IMR-90 (cell line): ENCODE measurements at regions not wholly inside any gene's neighbourhood (a gene's known extent, or its start where the extent isn't known, plus 50 kb on each side); places are given as distances from the start of the nearest gene placed in this dataset.

ENCODE experiments used
- ATAC-seq: fragments of 200-7000 bp; cut with Tn5 transposase; 2 replicates; pipeline ENCODE4 v1.9.1; 2020; ENCODE audit warnings: low read depth, mild to moderate bottlenecking, moderate library complexity
- BruUV-seq: library from RNA; stranded (reverse); fragments of 400-500 nt; replicated peaks from 2 replicates; lab custom pipeline; 2021; lab: Mats Ljungman, UMichigan
- CTCF ChIA-PET: fragments of 300-600 bp; formaldehyde crosslinking; extraction: SDS; loops from one replicate; lab custom pipeline; 2021; ENCODE audit warnings: antibody characterized with exemption; lab: Yijun Ruan, JAX
- POLR2A ChIA-PET: fragments of 300-600 bp; sonication (Branson Sonifier 250); formaldehyde crosslinking; loops from one replicate; lab custom pipeline; 2022; ENCODE audit warnings: antibody characterized with exemption; ENCODE audit not compliant: unreplicated experiment; lab: Charles Lee
- DNase-seq: peaks from one replicate; pipeline ENCODE4 v3.0.0; 2013
- H2AFZ ChIP-seq: replicated peaks from 2 replicates; pipeline ENCODE3; 2013; ENCODE audit warnings: low read length, mild to moderate bottlenecking; ENCODE audit not compliant: poor library complexity
- H2AK5ac ChIP-seq: 2 replicates; pipeline ENCODE4 v1.6.1; 2013; ENCODE audit warnings: low read depth, low read length, inconsistent platforms
- H2AK9ac ChIP-seq: replicated peaks from 2 replicates; pipeline ENCODE3; 2013; ENCODE audit warnings: mild to moderate bottlenecking, low read depth, low read length, moderate library complexity; ENCODE audit not compliant: poor library complexity
- H2BK120ac ChIP-seq: 2 replicates; pipeline ENCODE4 v1.6.1; 2013; ENCODE audit warnings: low read depth, low read length, inconsistent platforms
- H2BK15ac ChIP-seq: 3 replicates; pipeline ENCODE4 v1.6.1; 2013; ENCODE audit warnings: low read depth, low read length, inconsistent platforms
- H2BK20ac ChIP-seq: 2 replicates; pipeline ENCODE4 v1.6.1; 2013; ENCODE audit warnings: low read depth, mild to moderate bottlenecking, inconsistent platforms, low read length, moderate library complexity
- H2BK5ac ChIP-seq: 2 replicates; pipeline ENCODE4 v1.6.1; 2013; ENCODE audit warnings: mild to moderate bottlenecking, low read depth, low read length, inconsistent platforms; ENCODE audit not compliant: poor library complexity, severe bottlenecking
- H3K14ac ChIP-seq: replicated peaks from 2 replicates; pipeline ENCODE4 v1.6.1; 2013; ENCODE audit warnings: low read depth, low read length, inconsistent platforms
- H3K18ac ChIP-seq: 2 replicates; pipeline ENCODE4 v1.6.1; 2013; ENCODE audit warnings: low read depth, low read length, control low read depth
- H3K23ac ChIP-seq: 2 replicates; pipeline ENCODE4 v1.6.1; 2013; ENCODE audit warnings: low read depth, low read length, inconsistent platforms
- H3K27ac ChIP-seq: 2 replicates; pipeline ENCODE4 v1.5.1; 2013; ENCODE audit warnings: mild to moderate bottlenecking, control low read depth, low read length; ENCODE audit not compliant: insufficient read depth
- H3K27me3 ChIP-seq: 2 replicates; pipeline ENCODE4 v1.6.1; 2013; ENCODE audit warnings: low read length; ENCODE audit not compliant: control insufficient read depth, insufficient read depth
- H3K36me3 ChIP-seq: 2 replicates; pipeline ENCODE4 v1.6.1; 2013; ENCODE audit warnings: low read length, mixed read lengths; ENCODE audit not compliant: control insufficient read depth, insufficient read depth
- H3K4ac ChIP-seq: 2 replicates; pipeline ENCODE4 v1.6.1; 2013; ENCODE audit warnings: low read depth, low read length, inconsistent platforms
- H3K4me1 ChIP-seq: 2 replicates; pipeline ENCODE4 v1.6.1; 2013; ENCODE audit warnings: low read length, mixed read lengths; ENCODE audit not compliant: control insufficient read depth, insufficient read depth
- H3K4me2 ChIP-seq: 2 replicates; pipeline ENCODE4 v1.6.1; 2013; ENCODE audit warnings: low read depth, mild to moderate bottlenecking, control low read depth, low read length, moderate library complexity
- H3K4me3 ChIP-seq: 2 replicates; pipeline ENCODE4 v1.5.1; 2013; ENCODE audit warnings: low read depth, mild to moderate bottlenecking, control low read depth, low read length, moderate library complexity; ENCODE audit not compliant: insufficient read depth
- H3K56ac ChIP-seq: 2 replicates; pipeline ENCODE4 v1.6.1; 2013; ENCODE audit warnings: low read length, inconsistent platforms; ENCODE audit not compliant: insufficient read depth; ENCODE audit errors: extremely low read depth
- H3K79me1 ChIP-seq, 2 experiments: 2 replicates each; pipeline ENCODE4 v1.6.1; 2013; ENCODE audit warnings: low read length in 2 of 2, inconsistent platforms in 1 of 2, low read depth in 1 of 2
- H3K9ac ChIP-seq: 2 replicates; pipeline ENCODE4 v1.6.1; 2013; ENCODE audit warnings: low read depth, low read length, control low read depth
- H3K9me1 ChIP-seq: 2 replicates; pipeline ENCODE4 v1.6.1; 2013; ENCODE audit warnings: low read length, inconsistent platforms; ENCODE audit not compliant: insufficient read depth
- H3K9me3 ChIP-seq: 2 replicates; pipeline ENCODE4 v1.6.1; 2013; ENCODE audit warnings: low read length; ENCODE audit not compliant: control insufficient read depth, insufficient read depth
- H4K20me1 ChIP-seq: 2 replicates; pipeline ENCODE4 v1.6.1; 2013; ENCODE audit warnings: low read length, inconsistent platforms; ENCODE audit not compliant: insufficient read depth
- H4K5ac ChIP-seq: 2 replicates; pipeline ENCODE4 v1.6.1; 2013; ENCODE audit warnings: mild to moderate bottlenecking, low read depth, low read length, control low read depth
- H4K8ac ChIP-seq, 2 experiments: 2 replicates each; pipeline ENCODE4 v1.6.1; 2013; ENCODE audit warnings: low read depth in 2 of 2, low read length in 2 of 2, control low read depth in 1 of 2, inconsistent platforms in 1 of 2
- H4K91ac ChIP-seq: 2 replicates; pipeline ENCODE4 v1.6.1; 2013; ENCODE audit warnings: low read depth, low read length, inconsistent platforms; ENCODE audit not compliant: insufficient read depth
- BHLHE40 ChIP-seq: fragments of 150-350 bp; IDR thresholded peaks from 2 replicates; pipeline ENCODE4 v1.6.1; 2016; ENCODE audit warnings: mild to moderate bottlenecking, low read depth, low read length
- CEBPB ChIP-seq: IDR thresholded peaks from 2 replicates; pipeline ENCODE4 v1.6.1; 2012; ENCODE audit warnings: low read depth, low read length, improper control_type of control experiment
- CHD1 ChIP-seq: IDR thresholded peaks from 2 replicates; pipeline ENCODE4 v1.6.1; 2012; ENCODE audit warnings: low read depth, low read length, improper control_type of control experiment
- FOS ChIP-seq: fragments of 150-350 bp; IDR thresholded peaks from 2 replicates; pipeline ENCODE4 v1.6.1; 2016; ENCODE audit warnings: low read depth, low read length
- MAZ ChIP-seq: IDR thresholded peaks from 2 replicates; pipeline ENCODE4 v1.6.1; 2012; ENCODE audit warnings: low read depth, mild to moderate bottlenecking, low read length, improper control_type of control experiment, moderate library complexity, borderline replicate concordance
- MXI1 ChIP-seq: IDR thresholded peaks from 2 replicates; pipeline ENCODE4 v1.6.1; 2012; ENCODE audit warnings: low read depth, mild to moderate bottlenecking, low read length, moderate library complexity, borderline replicate concordance
- NFE2L2 ChIP-seq: fragments of 150-350 bp; IDR thresholded peaks from 2 replicates; pipeline ENCODE4 v1.6.1; 2016; ENCODE audit warnings: low read depth, mild to moderate bottlenecking, low read length
- POLR2A ChIP-seq: IDR thresholded peaks from 2 replicates; pipeline ENCODE4 v1.6.1; 2012; ENCODE audit warnings: mild to moderate bottlenecking, low read depth, low read length
- WGBS, 2 experiments: methylation state at CpG; one replicate each; pipeline versions ENCODE4 v1.1.5 to v1.1.7; 2013; ENCODE audit warnings: missing lambda C conversion rate in 2 of 2; ENCODE audit not compliant: insufficient read length in 1 of 2; ENCODE audit errors: extremely low coverage in 2 of 2; 5-methylcytosine and 5-hydroxymethylcytosine counted together
- dilution Hi-C: fragments of 300-500 bp; cut with HindIII; formaldehyde crosslinking; loops from one replicate; pipeline ENCODE4 v1.14.3; 2018; ENCODE audit warnings: low sequenced_read_pairs; ENCODE audit not compliant: unreplicated experiment
- in situ Hi-C: fragments of 300-500 bp; cut with MboI; formaldehyde crosslinking; loops from 3 replicates; pipeline ENCODE4 v1.14.3; 2019; ENCODE audit warnings: low sequenced_read_pairs, inconsistent platforms, mixed read lengths
- intact Hi-C: fragments of 100-400 bp; cut with micrococcal nuclease; formaldehyde crosslinking; loops from 2 replicates; pipeline ENCODE4 v1.10.0; 2022
- TF ChIP-seq, protein P1 (sequence below): fragments of 150-350 bp; IDR thresholded peaks from 2 replicates; pipeline ENCODE4 v1.6.1; 2016; ENCODE audit warnings: low read depth, mild to moderate bottlenecking, low read length, moderate library complexity, borderline replicate concordance
- TF ChIP-seq, protein P2 (sequence below): conservative IDR thresholded peaks from 2 replicates; pipeline ENCODE4 v1.5.1; 2012; ENCODE audit warnings: mild to moderate bottlenecking, low read depth, low read length, improper control_type of control experiment

DNA sequence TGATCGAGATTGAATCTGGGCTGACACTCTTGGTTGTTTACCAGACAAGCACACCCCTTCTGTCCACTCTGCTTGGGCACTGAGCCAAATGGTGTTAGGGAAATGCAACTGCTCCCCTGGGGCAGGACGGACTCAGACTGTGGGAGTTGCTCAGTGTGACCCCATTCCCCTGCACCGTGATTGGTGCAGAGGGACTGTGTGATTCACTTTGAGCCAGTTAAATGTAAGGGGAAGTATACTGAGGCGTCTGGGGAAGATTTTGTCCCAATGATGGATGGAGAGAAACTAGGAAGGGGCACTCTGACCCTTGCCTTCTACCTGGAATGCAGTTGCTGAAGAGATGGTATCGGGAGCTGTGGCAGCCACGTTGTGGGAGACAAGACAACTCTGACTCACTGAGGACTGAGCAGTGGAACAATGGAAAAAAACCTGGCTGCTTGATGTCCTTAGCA is 196.0 kb upstream of the ANKRD55 start:
- ATAC-seq = no peak
- no TSS peak for BruUV-seq
- Histone ChIP-seq H2BK15ac (peak overlapping the region; percentile 32; the same call in 1 of the 3 replicates), H3K4me3 (no peak overlapping the region), H4K91ac (peak overlapping the region; percentile 58), H3K9ac (no peak overlapping the region), H3K9me1 (peaks cover 2% of the 10 kb centered on the region; the same call in 1 of the 2 replicates), H2AK9ac (no peak overlapping the region), H3K14ac (0 out of 2 replicates have a peak overlapping the region, but pooled peaks have one; percentile 44), H3K9me3 (no peaks in the 10 kb centered on the region), H3K79me1 (no peaks in the 10 kb centered on the region), H3K36me3 (no peaks in the 10 kb centered on the region), H3K56ac (no peak overlapping the region), H4K5ac (no peak overlapping the region; the same call in 1 of the 2 replicates), H2BK120ac (peak overlapping the region; percentile 62), H3K27me3 (no peaks in the 10 kb centered on the region), H3K4me1 (peaks cover 12% of the 10 kb centered on the region), H3K23ac (no peak overlapping the region), H3K4me2 (no peak overlapping the region), H2AK5ac (peak overlapping the region; percentile 43), H3K18ac (peak overlapping the region; percentile 17; the same call in 1 of the 2 replicates), H2BK5ac (no peak overlapping the region), H2AFZ (peak overlapping the region; percentile 40), H4K8ac (peak overlapping the region in 1 of 2 experiments; percentile 12; a peak in 1 of 4 replicates), H3K27ac (no peak overlapping the region; the same call in 1 of the 2 replicates), H4K20me1 (no peaks in the 10 kb centered on the region), H3K4ac (peak overlapping the region; percentile 67), H2BK20ac (peak overlapping the region; percentile 53)
- in situ Hi-C loops = no loop called here
- intact Hi-C loops = no loop called here
- DNase-seq = no peak
- ChIA-PET POLR2A (no interaction called here), CTCF (no interaction called here)
- dilution Hi-C loops = no loop called here
- TF ChIP-seq NFE2L2 = no peak
- TF ChIP-seq MAZ = no peak
- no peak for TF ChIP-seq CEBPB
- no peak for TF ChIP-seq POLR2A
- TF ChIP-seq, protein P1, sequence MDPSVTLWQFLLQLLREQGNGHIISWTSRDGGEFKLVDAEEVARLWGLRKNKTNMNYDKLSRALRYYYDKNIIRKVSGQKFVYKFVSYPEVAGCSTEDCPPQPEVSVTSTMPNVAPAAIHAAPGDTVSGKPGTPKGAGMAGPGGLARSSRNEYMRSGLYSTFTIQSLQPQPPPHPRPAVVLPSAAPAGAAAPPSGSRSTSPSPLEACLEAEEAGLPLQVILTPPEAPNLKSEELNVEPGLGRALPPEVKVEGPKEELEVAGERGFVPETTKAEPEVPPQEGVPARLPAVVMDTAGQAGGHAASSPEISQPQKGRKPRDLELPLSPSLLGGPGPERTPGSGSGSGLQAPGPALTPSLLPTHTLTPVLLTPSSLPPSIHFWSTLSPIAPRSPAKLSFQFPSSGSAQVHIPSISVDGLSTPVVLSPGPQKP = no peak
- TF ChIP-seq, protein P2, sequence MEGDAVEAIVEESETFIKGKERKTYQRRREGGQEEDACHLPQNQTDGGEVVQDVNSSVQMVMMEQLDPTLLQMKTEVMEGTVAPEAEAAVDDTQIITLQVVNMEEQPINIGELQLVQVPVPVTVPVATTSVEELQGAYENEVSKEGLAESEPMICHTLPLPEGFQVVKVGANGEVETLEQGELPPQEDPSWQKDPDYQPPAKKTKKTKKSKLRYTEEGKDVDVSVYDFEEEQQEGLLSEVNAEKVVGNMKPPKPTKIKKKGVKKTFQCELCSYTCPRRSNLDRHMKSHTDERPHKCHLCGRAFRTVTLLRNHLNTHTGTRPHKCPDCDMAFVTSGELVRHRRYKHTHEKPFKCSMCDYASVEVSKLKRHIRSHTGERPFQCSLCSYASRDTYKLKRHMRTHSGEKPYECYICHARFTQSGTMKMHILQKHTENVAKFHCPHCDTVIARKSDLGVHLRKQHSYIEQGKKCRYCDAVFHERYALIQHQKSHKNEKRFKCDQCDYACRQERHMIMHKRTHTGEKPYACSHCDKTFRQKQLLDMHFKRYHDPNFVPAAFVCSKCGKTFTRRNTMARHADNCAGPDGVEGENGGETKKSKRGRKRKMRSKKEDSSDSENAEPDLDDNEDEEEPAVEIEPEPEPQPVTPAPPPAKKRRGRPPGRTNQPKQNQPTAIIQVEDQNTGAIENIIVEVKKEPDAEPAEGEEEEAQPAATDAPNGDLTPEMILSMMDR = no peak
- TF ChIP-seq FOS = no peak
- TF ChIP-seq MXI1 = no peak
- TF ChIP-seq CHD1 = no peak
- no peak for TF ChIP-seq BHLHE40
- 60% methylated on average over 1 of the region's 6 CpGs; no CpG with 5 or more reads in 1 of the 2 experiments for WGBS, 2 experiments
